Activated naive CD8-positive, alpha-beta T cell treated with anti-CD3 and anti-CD28 coated beads, Interleukin-2, amount 50 U/mL, for 16 hours (primary cell): ENCODE measurements at regions not wholly inside any gene's neighbourhood (a gene's known extent, or its start where the extent isn't known, plus 50 kb on each side); places are given as distances from the start of the nearest gene placed in this dataset.

Experiments
- DNase-seq: peaks from one replicate; pipeline ENCODE4 v3.0.0-alpha.2; 2020; ENCODE audit warnings: low read depth, low spot score

DNA sequence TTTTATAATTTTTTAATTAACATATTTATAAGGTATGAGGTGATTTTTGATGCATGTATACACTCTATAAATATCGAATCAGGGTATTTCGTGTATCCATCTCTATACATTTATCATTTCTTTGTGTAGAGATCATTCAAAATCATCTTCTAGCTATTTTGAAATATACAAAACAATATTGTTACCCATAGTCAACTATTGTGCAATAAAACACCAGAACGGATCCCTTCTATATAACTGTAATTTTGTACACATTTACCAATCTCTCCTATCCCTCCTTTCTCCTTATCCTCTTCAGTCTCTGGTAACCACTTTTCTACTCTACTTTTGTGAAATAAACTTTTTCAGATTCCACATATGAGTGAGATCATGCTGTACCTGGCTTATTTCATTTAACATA lies 1459.6 kb downstream of the MRPL39 start:
- DNase-seq: no peak

DNA sequence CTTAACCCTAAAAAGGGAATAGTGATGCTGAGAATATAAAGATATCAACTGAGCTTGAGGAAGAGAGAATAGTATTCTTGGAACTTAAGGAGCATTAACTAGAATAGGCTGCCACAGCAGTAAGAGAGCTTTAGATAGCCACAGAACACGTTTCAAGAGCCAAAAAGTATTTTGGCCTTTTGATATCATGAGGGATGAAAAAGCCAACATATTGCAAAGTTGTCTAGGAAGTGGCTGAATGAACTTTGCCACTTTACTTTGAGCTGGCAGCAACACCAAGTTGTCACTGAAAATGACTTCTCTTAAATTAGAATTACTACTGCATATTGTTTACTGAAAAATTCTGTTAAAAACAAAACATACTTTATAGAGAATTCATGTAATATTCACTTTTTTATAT lies 1476.2 kb downstream of the MRPL39 start:
- DNase-seq: no peak

DNA sequence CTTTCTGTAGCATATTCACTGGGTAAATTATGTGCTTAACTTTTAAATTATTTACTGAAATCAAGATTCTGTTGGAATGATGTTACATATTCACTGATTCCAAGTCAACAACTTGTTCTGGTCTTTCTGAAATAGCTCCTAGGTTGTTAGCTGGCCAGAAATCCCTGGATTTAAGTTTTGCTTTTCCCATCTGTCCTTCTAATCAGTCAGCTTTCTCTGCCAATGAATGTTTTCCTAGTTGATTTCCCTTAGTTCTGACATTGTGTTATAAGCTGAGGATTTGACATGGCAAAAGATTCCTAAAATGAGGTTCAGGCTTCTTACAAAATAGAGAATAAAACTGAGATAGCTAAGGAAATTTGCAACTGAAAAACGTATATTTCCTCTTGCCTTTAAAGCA lies 1479.6 kb downstream of the MRPL39 start:
- no peak for DNase-seq

- DNase-seq: no peak
Measured at GRCh38 chr21:24123785-24124184, 1483.5 kb downstream of the MRPL39 start.

DNA sequence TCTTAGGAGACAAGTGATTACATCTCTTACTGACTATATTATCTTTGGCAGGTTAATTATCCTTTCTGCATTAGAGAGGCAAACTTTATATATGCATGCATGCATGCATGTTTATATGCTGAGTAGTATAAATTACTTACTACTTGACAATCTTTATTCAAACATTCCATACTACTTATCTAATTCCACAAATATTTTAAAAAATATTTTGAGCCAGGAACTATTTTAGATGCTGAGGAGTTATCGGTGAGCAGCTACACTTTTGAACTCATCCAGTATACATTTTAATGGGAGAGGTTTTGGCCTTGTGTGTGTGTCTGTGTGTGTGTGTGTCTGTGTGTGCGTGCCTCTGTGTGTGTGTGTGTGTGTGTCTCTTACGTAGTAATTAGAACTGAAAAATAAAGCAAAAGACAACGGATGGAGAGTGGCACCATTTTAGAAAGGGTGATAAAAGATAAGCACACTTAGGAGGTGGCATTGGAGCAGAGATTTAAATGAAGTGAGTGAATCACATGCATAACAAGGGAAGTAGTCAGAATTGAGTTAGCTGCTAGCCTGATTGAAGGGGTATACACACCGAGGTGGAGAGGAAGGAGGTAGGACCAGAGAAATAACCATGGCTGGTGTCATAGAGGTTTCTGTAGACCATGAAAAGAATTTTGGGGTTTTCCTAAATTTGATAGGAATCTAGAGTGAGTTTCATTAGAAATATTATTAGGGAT lies 1488.4 kb downstream of the MRPL39 start:
- DNase-seq: no peak

- DNase-seq: no peak
Measured at GRCh38 chr21:24115141-24115540, 1492.1 kb downstream of the MRPL39 start.

DNA sequence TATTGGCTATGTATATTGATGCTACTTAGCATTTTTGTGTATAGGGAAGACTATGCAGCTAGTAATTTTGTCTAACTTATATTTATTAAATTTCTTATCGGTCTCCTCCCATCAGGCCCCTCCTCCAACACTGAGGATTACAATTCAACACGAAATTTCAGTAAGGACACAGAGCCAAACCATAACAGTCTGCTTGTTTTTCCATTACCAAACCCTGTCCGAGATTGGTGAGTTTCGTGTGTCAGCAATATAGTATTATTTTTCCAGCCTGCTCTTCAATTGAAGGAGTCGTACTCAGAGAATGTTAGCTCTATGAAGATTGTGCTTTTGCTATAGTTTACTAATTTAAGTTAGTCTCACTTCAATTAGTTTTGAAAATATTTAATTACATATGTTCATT lies 1495.3 kb downstream of the MRPL39 start:
- DNase-seq: no peak

DNA sequence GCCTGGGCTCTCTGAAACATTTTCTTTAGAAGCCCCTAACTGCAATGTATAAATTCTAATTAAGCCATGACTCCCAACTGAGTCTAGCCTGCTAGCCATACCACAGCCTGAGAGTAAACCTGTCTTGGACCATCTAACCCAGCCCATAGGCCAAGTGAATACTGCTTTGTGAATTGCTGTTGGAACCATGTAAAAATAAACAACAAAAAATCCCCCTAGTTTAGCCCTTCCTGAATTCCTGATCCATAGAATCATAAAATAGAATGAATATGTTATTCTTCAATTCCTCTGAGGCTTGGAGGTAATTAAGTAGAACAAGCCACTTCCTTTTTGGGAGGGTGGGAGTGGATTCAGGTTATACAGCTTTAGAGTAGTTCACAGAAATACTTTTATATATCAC lies 1496.4 kb downstream of the MRPL39 start:
- no peak for DNase-seq

DNA sequence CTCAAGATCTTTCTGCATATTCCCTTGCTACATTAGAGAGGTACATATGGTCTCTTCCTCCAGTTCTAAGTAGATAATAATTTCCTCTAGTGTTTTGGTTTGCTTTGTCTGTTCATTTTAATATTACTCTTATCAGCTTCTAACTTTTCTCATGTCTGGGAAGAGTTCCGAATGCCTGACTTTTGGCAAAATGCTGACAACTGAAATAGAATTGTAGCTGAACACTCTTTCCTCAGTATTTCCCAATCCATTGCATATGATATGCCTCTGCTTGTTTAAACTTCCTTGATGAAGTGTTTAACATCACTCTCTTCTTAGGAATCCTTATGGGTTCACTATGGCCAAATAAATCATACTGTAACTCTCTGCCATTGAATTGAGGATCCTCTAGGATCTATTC lies 1510.1 kb downstream of the MRPL39 start:
- no peak for DNase-seq

DNA sequence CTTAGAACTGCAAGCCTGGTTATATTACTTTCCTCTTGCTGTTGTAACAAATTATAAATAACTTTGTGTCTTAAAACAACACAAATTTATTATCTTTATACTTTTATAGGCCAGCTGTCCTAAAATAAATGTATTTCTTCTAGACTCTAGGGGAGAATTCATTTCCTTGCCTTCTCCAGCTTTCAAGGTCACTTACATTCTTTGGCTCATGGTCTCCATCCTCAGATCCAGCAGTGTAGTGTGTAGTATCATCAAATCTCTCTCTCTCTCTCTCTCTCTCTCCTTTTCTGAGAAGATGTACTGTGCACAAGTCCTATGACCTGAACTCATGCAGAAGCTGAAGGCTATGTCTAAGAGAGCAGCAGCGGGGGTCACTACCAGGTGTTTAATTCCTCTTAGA lies 1510.6 kb downstream of the MRPL39 start:
- DNase-seq: no peak

GRCh38 chr21:24093032-24093431 lies 1514.2 kb downstream of the MRPL39 start:
- DNase-seq: no peak

DNA sequence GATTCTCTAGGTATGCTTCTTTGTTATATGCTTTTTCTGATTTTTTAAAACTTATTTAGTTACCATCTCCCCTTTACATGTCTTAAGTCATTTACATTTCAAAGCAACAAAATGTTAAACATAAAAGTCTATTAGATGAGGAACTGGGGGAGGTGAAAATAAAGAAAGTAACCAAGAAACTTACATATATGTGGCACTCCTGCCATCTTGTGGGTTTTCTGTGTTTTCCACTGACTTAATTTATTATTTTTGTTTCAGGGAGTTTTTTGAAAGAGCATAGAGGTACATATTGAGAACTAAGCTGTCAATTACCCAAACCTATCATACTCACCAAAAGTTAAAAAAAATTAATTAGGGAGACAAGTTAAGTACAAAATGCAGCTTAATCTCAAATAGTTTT lies 1531.1 kb downstream of the MRPL39 start:
- no peak for DNase-seq

GRCh38 chr21:24055696-24056095 lies 1551.6 kb downstream of the MRPL39 start:
- DNase-seq: no peak

DNA sequence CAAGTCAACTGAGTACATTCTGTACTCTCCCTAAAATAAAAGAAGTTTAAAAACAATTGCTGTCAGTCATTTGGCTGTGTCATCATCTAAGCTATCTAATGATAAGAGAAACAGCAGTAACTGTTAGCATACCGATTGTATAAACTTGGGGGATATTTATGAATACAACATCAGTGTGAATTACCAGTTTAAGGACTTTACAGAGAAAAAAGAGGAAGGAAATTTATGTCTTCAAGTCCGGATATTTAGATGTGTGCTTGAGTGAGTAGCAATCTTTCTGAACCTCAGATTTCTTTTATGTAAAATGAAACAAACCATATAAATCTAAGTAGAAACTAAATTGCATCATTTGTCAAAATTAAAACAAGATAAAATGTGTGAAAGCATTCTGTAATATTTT lies 1557.0 kb downstream of the MRPL39 start:
- no peak for DNase-seq

DNA sequence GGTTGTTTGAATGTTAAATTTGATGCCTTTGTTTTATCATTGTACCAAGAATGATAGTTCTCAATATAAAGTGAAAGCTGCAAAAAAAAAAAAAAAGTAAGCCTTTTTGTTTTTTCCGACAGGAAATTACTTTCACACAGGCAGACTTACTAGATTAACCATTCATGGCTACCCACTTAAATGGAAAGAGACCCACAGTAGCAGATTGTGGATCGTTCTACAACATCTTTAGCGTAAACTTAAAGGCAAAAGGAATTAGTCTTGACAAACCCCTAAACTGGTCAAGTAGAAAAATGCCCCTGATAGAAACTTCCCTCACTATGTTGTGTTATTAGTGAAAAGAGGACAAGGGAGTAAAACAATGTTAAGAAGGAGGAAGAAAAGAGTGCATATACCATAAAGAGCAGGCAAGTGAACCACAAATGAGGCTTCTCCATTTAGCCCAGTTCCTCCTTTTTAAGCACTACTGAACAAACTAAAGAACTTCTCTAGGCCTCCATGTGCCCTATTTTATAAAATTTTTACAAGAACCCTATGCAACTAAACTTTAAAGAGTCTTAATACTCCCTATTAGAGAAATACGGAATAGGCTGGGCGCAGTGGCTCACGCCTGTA lies 1560.3 kb downstream of the MRPL39 start:
- DNase-seq: no peak

DNA sequence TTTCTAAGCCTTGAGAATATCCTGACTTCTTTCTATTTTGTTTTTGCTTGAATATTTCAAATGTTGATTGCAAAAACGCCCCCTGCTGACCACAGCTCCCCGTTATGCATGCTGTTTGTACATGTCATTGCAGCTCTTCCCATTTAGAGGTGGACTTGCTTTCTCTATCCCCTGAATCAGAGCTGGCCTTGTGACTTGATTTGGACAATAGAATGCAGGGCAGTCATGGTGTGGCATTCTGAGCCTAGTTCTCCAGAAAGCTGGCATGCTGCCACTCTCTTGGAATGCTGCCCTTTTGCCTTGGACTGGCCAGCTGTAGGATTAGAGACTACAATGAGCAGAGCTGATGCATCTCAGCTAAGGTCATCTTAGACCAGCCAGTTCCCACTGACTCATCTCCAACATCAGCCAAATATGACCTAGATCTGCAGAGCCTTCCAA lies 1561.5 kb downstream of the MRPL39 start:
- no peak for DNase-seq

DNA sequence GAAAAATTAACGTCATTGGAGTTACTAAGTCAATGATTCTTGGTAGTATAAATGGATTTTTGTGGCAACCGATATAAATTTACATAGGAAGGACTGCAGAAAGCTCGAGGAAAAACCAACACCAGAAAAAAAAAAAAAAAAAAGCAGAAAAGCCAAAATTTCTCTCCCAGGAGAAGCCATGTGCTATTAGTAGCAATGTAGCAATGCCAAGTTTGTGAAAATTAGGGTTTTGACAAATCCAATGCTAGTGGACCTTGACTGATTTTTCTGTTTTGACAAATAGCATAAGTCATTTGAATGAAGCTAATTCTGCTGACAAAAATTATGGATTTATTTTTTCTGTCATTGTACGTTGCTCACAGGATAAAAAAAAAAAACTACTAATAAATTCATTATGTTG lies 1561.9 kb downstream of the MRPL39 start:
- no peak for DNase-seq

GRCh38 chr21:24042687-24043086 lies 1564.6 kb downstream of the MRPL39 start:
- no peak for DNase-seq

GRCh38 chr21:24032709-24033232 lies 1574.5 kb downstream of the MRPL39 start:
- no peak for DNase-seq

DNA sequence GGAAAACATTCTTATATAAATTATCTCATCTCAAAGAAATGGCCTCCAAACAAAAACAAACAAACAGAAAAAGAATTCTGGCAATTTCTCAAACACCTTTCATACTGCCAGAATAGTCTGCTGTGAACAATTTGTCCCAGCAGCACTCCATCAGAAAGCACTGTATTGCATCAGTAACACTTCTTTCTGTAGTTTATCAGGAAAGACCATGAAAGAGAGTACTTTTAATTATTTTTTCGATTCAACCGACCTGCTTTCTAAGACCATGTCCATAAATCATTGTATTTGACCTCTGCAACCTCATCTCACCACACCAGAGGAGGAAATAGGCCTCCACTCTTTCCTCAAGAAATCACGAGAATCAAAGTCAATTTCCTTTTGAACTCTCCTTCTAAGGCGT lies 1579.9 kb downstream of the MRPL39 start:
- no peak for DNase-seq

DNA sequence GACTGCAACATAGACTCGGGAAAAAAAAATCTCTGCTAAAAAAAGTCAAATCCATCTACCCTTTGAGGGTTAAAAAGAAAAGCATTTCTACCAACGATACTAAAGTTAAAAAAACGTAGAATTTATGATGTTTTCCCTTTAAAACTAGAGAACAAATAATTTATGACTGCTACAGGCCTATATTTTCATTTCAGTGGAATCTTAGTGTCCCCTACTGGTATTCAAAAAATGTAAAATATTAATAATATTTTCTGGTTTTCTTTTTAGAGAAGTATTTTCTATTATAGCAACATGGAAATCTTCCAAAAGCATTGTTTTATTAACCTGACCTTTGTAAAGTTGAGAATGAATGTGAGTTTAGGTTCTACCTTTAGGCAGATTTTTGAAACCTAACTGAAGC lies 1582.2 kb downstream of the MRPL39 start:
- DNase-seq: no peak

- DNase-seq: no peak
Measured at GRCh38 chr21:24023936-24024335, 1583.3 kb downstream of the MRPL39 start.

GRCh38 chr21:24023402-24023801 lies 1583.9 kb downstream of the MRPL39 start:
- no peak for DNase-seq
